HFF-Myc (cell line): ENCODE measurements at regions not wholly inside any gene's neighbourhood (a gene's known extent, or its start where the extent isn't known, plus 50 kb on each side); places are given as distances from the start of the nearest gene placed in this dataset.

Experiments used
- DNase-seq: peaks from one replicate; pipeline ENCODE4 v3.0.0-alpha.2; 2011; ENCODE audit warnings: low read depth; ENCODE audit errors: extremely low read depth
- H3K4me3 ChIP-seq: replicated peaks from 2 replicates; pipeline ENCODE4 v1.5.1; 2011; ENCODE audit warnings: low read depth, mild to moderate bottlenecking, control low read depth, low read length
- CTCF ChIP-seq: IDR thresholded peaks from 2 replicates; pipeline ENCODE4 v1.5.1; 2012; ENCODE audit warnings: mild to moderate bottlenecking, low read depth, low read length, control low read depth; ENCODE audit errors: missing control alignments

GRCh38 chr7:85931919-85932318 is 711.8 kb upstream of the GRM3 start:
- no peak for DNase-seq
- no peak for TF ChIP-seq CTCF
- H3K4me3 ChIP-seq, result no peak overlapping the region

- no peak for DNase-seq
- no peak for TF ChIP-seq CTCF
- H3K4me3 ChIP-seq, result no peak overlapping the region
Observed at GRCh38 chr7:85928500-85928899, 715.2 kb upstream of the GRM3 start.

- TF ChIP-seq CTCF, result no peak
- DNase-seq, result no peak
- no peak overlapping the region for H3K4me3 ChIP-seq
Observed at GRCh38 chr7:85927226-85927625, 716.5 kb upstream of the GRM3 start.

GRCh38 chr7:85924062-85924461 is 719.6 kb upstream of the GRM3 start:
- no peak for TF ChIP-seq CTCF
- no peak overlapping the region for H3K4me3 ChIP-seq
- DNase-seq, result no peak

GRCh38 chr7:85916016-85916415 is 727.7 kb upstream of the GRM3 start:
- TF ChIP-seq CTCF, result no peak
- no peak overlapping the region for H3K4me3 ChIP-seq

GRCh38 chr7:85914437-85914836 is 727.6 kb upstream of the SEMA3D start:
- no peak for DNase-seq
- no peak overlapping the region for H3K4me3 ChIP-seq
- no peak for TF ChIP-seq CTCF

More at GRCh38 chr7:85916016-85916415, 727.7 kb upstream of the GRM3 start:
- no peak for DNase-seq

GRCh38 chr7:85908051-85908450 is 721.2 kb upstream of the SEMA3D start:
- no peak overlapping the region for H3K4me3 ChIP-seq
- DNase-seq, result no peak
- TF ChIP-seq CTCF, result no peak
